KMS-11 (cell line): ENCODE measurements at regions not wholly inside any gene's neighbourhood (a gene's known extent, or its start where the extent isn't known, plus 50 kb on each side); places are given as distances from the start of the nearest gene placed in this dataset.

Experiments used
- H2AFZ ChIP-seq: fragments of 200-600 bp; sonication (generic); 2 replicates; pipeline ENCODE4 v1.6.1; 2016; ENCODE audit warnings: antibody characterized with exemption, mixed run types, low read depth
- H3K27ac ChIP-seq: fragments of 200-600 bp; sonication (generic); 2 replicates; pipeline ENCODE4 v1.6.1; 2016; ENCODE audit warnings: mild to moderate bottlenecking, mixed run types
- H3K27me3 ChIP-seq: fragments of 200-600 bp; sonication (generic); 2 replicates; pipeline ENCODE4 v1.6.1; 2017; ENCODE audit warnings: mild to moderate bottlenecking, low read depth, mixed run types, moderate library complexity; ENCODE audit not compliant: insufficient read depth
- H3K36me3 ChIP-seq: fragments of 200-600 bp; sonication (generic); 2 replicates; pipeline ENCODE4 v1.6.1; 2017; ENCODE audit warnings: mild to moderate bottlenecking, mixed run types; ENCODE audit not compliant: insufficient read depth
- H3K4me1 ChIP-seq: fragments of 200-600 bp; sonication (generic); 2 replicates; pipeline ENCODE4 v1.6.1; 2016; ENCODE audit warnings: mild to moderate bottlenecking, low read depth, mixed run types; ENCODE audit not compliant: poor library complexity, severe bottlenecking
- H3K4me2 ChIP-seq: fragments of 200-600 bp; sonication (generic); 2 replicates; pipeline ENCODE4 v1.7.0; 2016; ENCODE audit warnings: mild to moderate bottlenecking, mixed run types
- H3K4me3 ChIP-seq: fragments of 200-600 bp; sonication (generic); IDR thresholded peaks from 2 replicates; pipeline ENCODE4 v1.6.1; 2017; ENCODE audit warnings: low read depth, low read length, mixed read lengths; ENCODE audit not compliant: insufficient read depth
- H3K79me2 ChIP-seq: fragments of 200-600 bp; sonication (generic); 2 replicates; pipeline ENCODE4 v1.6.1; 2016; ENCODE audit warnings: low read depth, mixed run types; ENCODE audit not compliant: insufficient read depth
- H3K9ac ChIP-seq: fragments of 200-600 bp; sonication (generic); 2 replicates; pipeline ENCODE4 v1.6.1; 2016; ENCODE audit warnings: mild to moderate bottlenecking, mixed run types
- H4K20me1 ChIP-seq: fragments of 200-600 bp; sonication (generic); 2 replicates; pipeline ENCODE4 v1.6.1; 2016; ENCODE audit warnings: mild to moderate bottlenecking, mixed run types; ENCODE audit not compliant: insufficient read depth
- TF ChIP-seq, protein P1 (sequence below): fragments of 200-600 bp; sonication (generic); conservative IDR thresholded peaks from 2 replicates; pipeline ENCODE4 v1.6.1; 2017; ENCODE audit warnings: low read depth, mild to moderate bottlenecking, antibody characterized with exemption, low read length, moderate library complexity, mixed read lengths

DNA sequence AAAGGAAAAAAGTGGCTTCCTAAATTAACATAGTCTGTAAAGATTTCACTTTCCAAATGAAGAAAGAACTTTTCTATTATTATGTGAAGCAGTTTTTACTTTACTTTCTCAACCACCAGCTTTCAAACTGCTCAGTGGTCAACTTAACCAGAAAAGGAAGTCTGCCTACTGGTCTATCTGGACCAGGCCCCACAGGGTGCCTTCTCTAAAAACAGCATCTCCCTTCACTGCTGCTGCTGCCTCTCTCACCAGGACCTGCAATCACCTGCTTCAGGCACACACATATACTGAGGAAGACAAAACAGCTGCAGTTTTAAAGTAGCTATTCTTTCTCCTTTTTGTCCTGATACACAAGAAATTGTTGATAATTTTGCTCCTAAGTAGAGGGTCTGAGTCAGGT, 221.3 kb upstream of the DCC start:
- Histone ChIP-seq H3K4me2 (no peak overlapping the region), H3K9ac (no peak overlapping the region), H3K36me3 (no peaks in the 10 kb centered on the region), H3K27me3 (no peaks in the 10 kb centered on the region), H3K4me1 (no peaks in the 10 kb centered on the region), H3K27ac (no peak overlapping the region), H3K79me2 (no peaks in the 10 kb centered on the region), H2AFZ (no peak overlapping the region), H3K4me3 (no peak overlapping the region), H4K20me1 (no peaks in the 10 kb centered on the region)
- TF ChIP-seq, protein P1, sequence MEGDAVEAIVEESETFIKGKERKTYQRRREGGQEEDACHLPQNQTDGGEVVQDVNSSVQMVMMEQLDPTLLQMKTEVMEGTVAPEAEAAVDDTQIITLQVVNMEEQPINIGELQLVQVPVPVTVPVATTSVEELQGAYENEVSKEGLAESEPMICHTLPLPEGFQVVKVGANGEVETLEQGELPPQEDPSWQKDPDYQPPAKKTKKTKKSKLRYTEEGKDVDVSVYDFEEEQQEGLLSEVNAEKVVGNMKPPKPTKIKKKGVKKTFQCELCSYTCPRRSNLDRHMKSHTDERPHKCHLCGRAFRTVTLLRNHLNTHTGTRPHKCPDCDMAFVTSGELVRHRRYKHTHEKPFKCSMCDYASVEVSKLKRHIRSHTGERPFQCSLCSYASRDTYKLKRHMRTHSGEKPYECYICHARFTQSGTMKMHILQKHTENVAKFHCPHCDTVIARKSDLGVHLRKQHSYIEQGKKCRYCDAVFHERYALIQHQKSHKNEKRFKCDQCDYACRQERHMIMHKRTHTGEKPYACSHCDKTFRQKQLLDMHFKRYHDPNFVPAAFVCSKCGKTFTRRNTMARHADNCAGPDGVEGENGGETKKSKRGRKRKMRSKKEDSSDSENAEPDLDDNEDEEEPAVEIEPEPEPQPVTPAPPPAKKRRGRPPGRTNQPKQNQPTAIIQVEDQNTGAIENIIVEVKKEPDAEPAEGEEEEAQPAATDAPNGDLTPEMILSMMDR, result no peak

DNA sequence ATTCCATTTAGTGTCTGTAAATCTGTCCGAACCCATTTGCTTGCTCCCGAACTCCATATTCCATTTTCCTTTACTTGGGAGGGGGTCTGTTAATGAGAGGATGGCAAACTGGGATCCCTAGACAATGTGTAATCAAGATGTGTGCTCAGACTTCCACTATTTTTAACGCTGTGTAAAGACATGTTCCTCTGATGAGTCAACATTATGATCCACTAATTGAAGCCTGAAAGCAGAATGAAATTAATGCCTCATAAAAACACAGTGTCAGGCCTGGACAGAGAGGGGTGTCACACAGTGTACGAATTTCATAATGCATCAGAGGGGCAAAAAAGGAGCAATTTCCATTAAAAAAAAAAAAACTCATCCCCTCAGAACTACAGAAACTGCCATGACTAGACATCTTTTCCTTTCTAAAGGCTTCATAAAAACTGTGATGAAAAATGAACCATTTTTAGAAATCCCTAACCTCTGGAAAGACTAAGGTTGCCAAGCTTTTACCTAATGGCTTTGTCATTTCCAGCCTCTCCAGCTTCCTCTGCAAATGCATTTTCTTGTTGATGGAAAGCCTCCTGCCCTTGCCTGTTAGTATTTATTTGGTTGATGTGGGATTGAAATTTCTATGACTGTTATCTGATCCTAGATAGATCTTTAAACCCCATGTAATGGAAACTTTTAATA, 209.2 kb upstream of the DCC start:
- H3K79me2 ChIP-seq, result no peaks in the 10 kb centered on the region
- H4K20me1 ChIP-seq, result no peaks in the 10 kb centered on the region
- no peaks in the 10 kb centered on the region for H3K27me3 ChIP-seq
- H3K27ac ChIP-seq, result no peak overlapping the region
- no peaks in the 10 kb centered on the region for H3K4me1 ChIP-seq
- no peak overlapping the region for H2AFZ ChIP-seq
- H3K9ac ChIP-seq, result no peak overlapping the region
- H3K4me3 ChIP-seq, result no peak overlapping the region
- H3K4me2 ChIP-seq, result no peak overlapping the region
- no peaks in the 10 kb centered on the region for H3K36me3 ChIP-seq
- TF ChIP-seq, protein P1, result no peak

DNA sequence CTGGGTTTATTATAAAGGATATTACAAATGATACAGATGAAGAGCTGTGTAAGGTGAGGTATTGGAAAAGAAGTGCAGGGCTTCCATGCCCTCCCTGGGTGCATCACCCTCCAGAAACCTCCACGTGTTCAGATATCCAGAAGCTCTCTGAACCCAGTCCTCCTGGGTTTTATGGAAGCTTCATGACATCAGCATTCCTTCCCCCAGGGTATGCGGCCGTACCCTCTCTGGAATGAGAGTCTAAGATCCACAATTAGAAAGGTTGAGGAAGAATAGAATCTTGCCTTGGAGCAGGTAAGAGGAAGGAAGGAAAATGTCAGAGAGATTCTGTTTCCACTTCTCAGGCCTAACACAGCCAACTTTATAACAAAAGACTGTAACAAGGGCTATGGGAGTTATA, 208.2 kb upstream of the DCC start:
- H3K27ac ChIP-seq, result no peak overlapping the region
- H3K79me2 ChIP-seq, result no peaks in the 10 kb centered on the region
- H4K20me1 ChIP-seq, result no peaks in the 10 kb centered on the region
- H3K36me3 ChIP-seq, result no peaks in the 10 kb centered on the region
- no peak overlapping the region for H3K9ac ChIP-seq
- no peaks in the 10 kb centered on the region for H3K27me3 ChIP-seq
- TF ChIP-seq, protein P1, result no peak
- no peak overlapping the region for H3K4me2 ChIP-seq
- no peak overlapping the region for H3K4me3 ChIP-seq
- H3K4me1 ChIP-seq, result no peaks in the 10 kb centered on the region
- H2AFZ ChIP-seq, result no peak overlapping the region

DNA sequence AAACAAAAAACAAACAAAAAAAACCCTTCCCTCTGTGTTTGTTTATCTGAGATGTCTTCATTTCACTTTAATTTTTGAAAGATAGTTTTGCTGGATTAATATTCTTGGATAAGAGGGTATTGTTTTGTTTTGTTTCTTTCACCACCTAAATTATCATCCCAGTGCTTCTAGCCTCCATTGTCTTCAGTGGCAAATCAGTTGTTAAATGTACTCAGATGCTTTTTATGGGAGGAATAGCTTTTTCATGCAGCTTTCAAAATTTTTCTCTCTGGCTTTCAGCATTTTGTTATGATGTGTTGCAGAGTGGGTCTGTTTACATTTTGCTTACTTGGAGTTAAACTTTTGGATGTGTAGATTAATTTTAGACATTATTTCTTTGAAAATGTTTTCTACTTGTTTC, 203.5 kb upstream of the DCC start:
- Histone ChIP-seq H3K27ac (no peak overlapping the region), H3K9ac (no peak overlapping the region), H4K20me1 (no peaks in the 10 kb centered on the region), H3K79me2 (no peaks in the 10 kb centered on the region), H3K4me1 (no peaks in the 10 kb centered on the region), H3K4me2 (no peak overlapping the region), H3K27me3 (no peaks in the 10 kb centered on the region), H2AFZ (no peak overlapping the region), H3K36me3 (no peaks in the 10 kb centered on the region), H3K4me3 (no peak overlapping the region)
- TF ChIP-seq, protein P1, result no peak
